H9 (cell line): ENCODE measurements at regions not wholly inside any gene's neighbourhood (a gene's known extent, or its start where the extent isn't known, plus 50 kb on each side); places are given as distances from the start of the nearest gene placed in this dataset.

ENCODE experiments used
- DNase-seq: peaks from one replicate; pipeline ENCODE4 v3.0.0-alpha.2; 2017
- H2AFZ ChIP-seq: one replicate; pipeline ENCODE4 v1.6.1; 2013; ENCODE audit warnings: mild to moderate bottlenecking, low read length, control low read depth, moderate library complexity
- H2AK5ac ChIP-seq: 2 replicates; pipeline ENCODE4 v1.6.1; 2013; ENCODE audit warnings: low read length, control low read depth, mixed read lengths; ENCODE audit not compliant: insufficient read length
- H2BK120ac ChIP-seq: one replicate; pipeline ENCODE4 v1.6.1; 2013; ENCODE audit warnings: low read depth, mild to moderate bottlenecking, low read length, control low read depth, inconsistent platforms; ENCODE audit not compliant: poor library complexity, severe bottlenecking
- H2BK12ac ChIP-seq: 2 replicates; pipeline ENCODE4 v1.6.1; 2013; ENCODE audit warnings: low read length, control low read depth, mixed read lengths, low read depth; ENCODE audit not compliant: insufficient read length
- H2BK15ac ChIP-seq: 2 replicates; pipeline ENCODE4 v1.6.1; 2013; ENCODE audit warnings: low read depth, low read length, control low read depth
- H2BK20ac ChIP-seq: one replicate; pipeline ENCODE4 v1.6.1; 2013; ENCODE audit warnings: low read depth, mild to moderate bottlenecking, low read length, control low read depth, inconsistent platforms; ENCODE audit not compliant: poor library complexity, severe bottlenecking
- H2BK5ac ChIP-seq: 2 replicates; pipeline ENCODE4 v1.6.1; 2013; ENCODE audit warnings: low read length, control low read depth, mixed read lengths; ENCODE audit not compliant: insufficient read length
- H3K14ac ChIP-seq: 2 replicates; pipeline ENCODE4 v1.6.1; 2013; ENCODE audit warnings: low read length, control low read depth; ENCODE audit not compliant: insufficient read depth
- H3K18ac ChIP-seq: 2 replicates; pipeline ENCODE4 v1.6.1; 2013; ENCODE audit warnings: low read depth, mild to moderate bottlenecking, mixed read lengths, low read length, control low read depth; ENCODE audit not compliant: insufficient read length
- H3K23ac ChIP-seq: 2 replicates; pipeline ENCODE4 v1.6.1; 2013; ENCODE audit warnings: low read length, control low read depth, mixed read lengths, low read depth; ENCODE audit not compliant: insufficient read length
- H3K23me2 ChIP-seq: 2 replicates; pipeline ENCODE4 v1.6.1; 2013; ENCODE audit warnings: low read depth, mild to moderate bottlenecking, mixed read lengths, low read length, control low read depth; ENCODE audit not compliant: insufficient read length, poor library complexity, severe bottlenecking
- H3K27ac ChIP-seq: 2 replicates; pipeline ENCODE4 v1.5.1; 2013; ENCODE audit warnings: low read length, control low read depth, mixed read lengths, low read depth; ENCODE audit not compliant: insufficient read length
- H3K27me3 ChIP-seq: 2 replicates; pipeline ENCODE4 v1.6.1; 2013; ENCODE audit warnings: low read length, control low read depth, inconsistent platforms; ENCODE audit not compliant: insufficient read depth
- H3K4ac ChIP-seq: 2 replicates; pipeline ENCODE4 v1.6.1; 2013; ENCODE audit warnings: low read depth, mild to moderate bottlenecking, control low read depth, inconsistent platforms, low read length, moderate library complexity
- H3K4me1 ChIP-seq: 2 replicates; pipeline ENCODE4 v1.6.1; 2013; ENCODE audit warnings: low read length, control low read depth, inconsistent platforms; ENCODE audit not compliant: insufficient read depth
- H3K4me2 ChIP-seq: 2 replicates; pipeline ENCODE4 v1.6.1; 2013; ENCODE audit warnings: low read length, control low read depth, mixed read lengths; ENCODE audit not compliant: insufficient read length, insufficient read depth
- H3K56ac ChIP-seq: 2 replicates; pipeline ENCODE4 v1.6.1; 2013; ENCODE audit warnings: low read depth, mild to moderate bottlenecking, mixed read lengths, low read length, control low read depth; ENCODE audit not compliant: insufficient read length
- H3K79me1 ChIP-seq: 2 replicates; pipeline ENCODE4 v1.6.1; 2013; ENCODE audit warnings: low read depth, mild to moderate bottlenecking, moderate library complexity, low read length, control low read depth, inconsistent platforms; ENCODE audit not compliant: insufficient read depth, poor library complexity, severe bottlenecking
- H3K79me2 ChIP-seq: 2 replicates; pipeline ENCODE4 v1.6.1; 2013; ENCODE audit warnings: low read length, control low read depth, inconsistent platforms; ENCODE audit not compliant: insufficient read depth
- H3K9ac ChIP-seq: 2 replicates; pipeline ENCODE4 v1.6.1; 2013; ENCODE audit warnings: low read length, control low read depth, mixed read lengths; ENCODE audit not compliant: insufficient read length; ENCODE audit errors: extremely low read depth
- H3K9me3 ChIP-seq: one replicate; pipeline ENCODE4 v1.6.1; 2013; ENCODE audit warnings: low read depth, low read length, inconsistent platforms; ENCODE audit not compliant: control insufficient read depth
- H3T11ph ChIP-seq: one replicate; pipeline ENCODE4 v1.6.1; 2013; ENCODE audit warnings: mild to moderate bottlenecking, low read length, control low read depth, inconsistent platforms
- H4K20me1 ChIP-seq: one replicate; pipeline ENCODE4 v1.6.1; 2013; ENCODE audit not compliant: control insufficient read depth, insufficient read length, insufficient read depth
- H4K5ac ChIP-seq: 2 replicates; pipeline ENCODE4 v1.6.1; 2013; ENCODE audit warnings: low read depth, mild to moderate bottlenecking, mixed read lengths, low read length, control low read depth; ENCODE audit not compliant: insufficient read length
- H4K8ac ChIP-seq: replicated peaks from 2 replicates; pipeline ENCODE4 v1.6.1; 2013; ENCODE audit warnings: low read length, control low read depth, mixed read lengths, low read depth; ENCODE audit not compliant: insufficient read length
- H4K91ac ChIP-seq: 2 replicates; pipeline ENCODE4 v1.6.1; 2013; ENCODE audit warnings: low read depth, mild to moderate bottlenecking, moderate library complexity, mixed read lengths, low read length, control low read depth; ENCODE audit not compliant: insufficient read length
- H3K27ac Mint-ChIP-seq, 3 experiments: 2 replicates in 2 of 3; 3 replicates in 1 of 3; pipeline ENCODE4 v1.8.0; 2020 to 2021; ENCODE audit warnings: mixed read lengths in 3 of 3, mild to moderate bottlenecking in 1 of 3, moderate library complexity in 1 of 3
- H3K27me3 Mint-ChIP-seq: 2 replicates; pipeline ENCODE4 v1.8.0; 2021; ENCODE audit warnings: low read depth, mild to moderate bottlenecking, moderate library complexity, mixed read lengths
- H3K36me3 Mint-ChIP-seq, 3 experiments: 2 replicates in 2 of 3; 3 replicates in 1 of 3; pipeline ENCODE4 v1.8.0; 2020 to 2021; ENCODE audit warnings: low read depth in 3 of 3, mixed read lengths in 3 of 3; ENCODE audit not compliant: insufficient read depth in 1 of 3
- H3K4me1 Mint-ChIP-seq, 2 experiments: 2 replicates each; pipeline ENCODE4 v1.8.0; 2020; ENCODE audit warnings: mixed read lengths in 2 of 2
- H3K4me3 Mint-ChIP-seq, 2 experiments: 2 replicates in 1 of 2; 3 replicates in 1 of 2; pipeline ENCODE4 v1.8.0; 2020 to 2021; ENCODE audit warnings: mild to moderate bottlenecking in 2 of 2, mixed read lengths in 2 of 2, moderate library complexity in 1 of 2
- H3K9me3 Mint-ChIP-seq, 2 experiments: 2 replicates in 1 of 2; 3 replicates in 1 of 2; pipeline ENCODE4 v1.8.0; 2020; ENCODE audit warnings: mild to moderate bottlenecking in 2 of 2, mixed read lengths in 2 of 2, moderate library complexity in 1 of 2
- WGBS: extraction: QIAGEN DNeasy Blood & Tissue Kit; methylation state at CpG from one replicate; pipeline ENCODE4 v1.1.7; 2013; ENCODE audit warnings: missing lambda C conversion rate, low lambda C conversion rate, mixed read lengths; ENCODE audit not compliant: insufficient read length; ENCODE audit errors: extremely low coverage; 5-methylcytosine and 5-hydroxymethylcytosine counted together
- TF ChIP-seq, protein P1 (sequence below): fragments of 200-600 bp; sonication (generic); conservative IDR thresholded peaks from 3 replicates; pipeline ENCODE4 v1.8.0; 2021; ENCODE audit warnings: antibody characterized with exemption, mild to moderate bottlenecking

DNA sequence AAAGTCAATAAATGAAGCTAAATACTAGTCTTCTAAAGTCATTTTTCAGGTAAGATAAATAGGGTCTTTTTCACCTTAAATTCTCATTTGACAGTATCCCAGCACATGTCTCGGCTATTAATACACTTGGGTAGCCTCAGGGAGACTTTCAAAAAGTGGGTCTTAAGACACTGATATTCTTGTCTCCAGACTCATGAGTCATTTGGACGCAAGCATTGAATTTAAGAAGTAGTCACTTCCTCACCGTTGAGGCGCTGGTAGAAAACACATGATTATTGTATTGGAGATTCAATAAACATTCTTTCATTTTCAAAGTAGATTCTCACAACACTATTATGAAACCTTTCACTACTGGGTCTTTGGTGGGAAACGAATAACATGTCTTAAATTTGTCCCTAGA lies 108.9 kb upstream of the SP8 start:
- H3K9ac ChIP-seq, result no peak overlapping the region
- H2BK15ac ChIP-seq, result no peak overlapping the region
- H3K4me2 ChIP-seq, result no peak overlapping the region
- H4K8ac ChIP-seq, result no peak overlapping the region
- H2AK5ac ChIP-seq, result no peak overlapping the region
- H2BK120ac ChIP-seq, result no peak overlapping the region
- no peak overlapping the region for H4K5ac ChIP-seq
- H3K23ac ChIP-seq, result no peak overlapping the region
- no CpG with 5 or more reads among the region's 5 CpGs for WGBS
- H2BK5ac ChIP-seq, result no peak overlapping the region
- H3K14ac ChIP-seq, result no peak overlapping the region
- H3K4me3 Mint-ChIP-seq, result no peak overlapping the region
- H3K4me1 ChIP-seq, result no peaks in the 10 kb centered on the region
- H2AFZ ChIP-seq, result no peak overlapping the region
- no peak overlapping the region for H2BK20ac ChIP-seq
- H3K9me3 Mint-ChIP-seq, result no peaks in the 10 kb centered on the region
- no peak overlapping the region for H3K27ac ChIP-seq
- no peaks in the 10 kb centered on the region for H4K20me1 ChIP-seq
- H3K18ac ChIP-seq, result no peak overlapping the region
- H3K4ac ChIP-seq, result no peak overlapping the region
- DNase-seq, result no peak
- no peaks in the 10 kb centered on the region for H3K27me3 Mint-ChIP-seq
- no peaks in the 10 kb centered on the region for H3K27me3 ChIP-seq
- no peak overlapping the region for H3K56ac ChIP-seq
- no peak overlapping the region for H4K91ac ChIP-seq
- TF ChIP-seq, protein P1, sequence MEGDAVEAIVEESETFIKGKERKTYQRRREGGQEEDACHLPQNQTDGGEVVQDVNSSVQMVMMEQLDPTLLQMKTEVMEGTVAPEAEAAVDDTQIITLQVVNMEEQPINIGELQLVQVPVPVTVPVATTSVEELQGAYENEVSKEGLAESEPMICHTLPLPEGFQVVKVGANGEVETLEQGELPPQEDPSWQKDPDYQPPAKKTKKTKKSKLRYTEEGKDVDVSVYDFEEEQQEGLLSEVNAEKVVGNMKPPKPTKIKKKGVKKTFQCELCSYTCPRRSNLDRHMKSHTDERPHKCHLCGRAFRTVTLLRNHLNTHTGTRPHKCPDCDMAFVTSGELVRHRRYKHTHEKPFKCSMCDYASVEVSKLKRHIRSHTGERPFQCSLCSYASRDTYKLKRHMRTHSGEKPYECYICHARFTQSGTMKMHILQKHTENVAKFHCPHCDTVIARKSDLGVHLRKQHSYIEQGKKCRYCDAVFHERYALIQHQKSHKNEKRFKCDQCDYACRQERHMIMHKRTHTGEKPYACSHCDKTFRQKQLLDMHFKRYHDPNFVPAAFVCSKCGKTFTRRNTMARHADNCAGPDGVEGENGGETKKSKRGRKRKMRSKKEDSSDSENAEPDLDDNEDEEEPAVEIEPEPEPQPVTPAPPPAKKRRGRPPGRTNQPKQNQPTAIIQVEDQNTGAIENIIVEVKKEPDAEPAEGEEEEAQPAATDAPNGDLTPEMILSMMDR, result no peak
- H3K4me1 Mint-ChIP-seq, result peaks cover 7 to 8% of the 10 kb centered on the region in 2 experiments
- no peaks in the 10 kb centered on the region for H3K36me3 Mint-ChIP-seq
- no peak overlapping the region for H3K27ac Mint-ChIP-seq
- no peaks in the 10 kb centered on the region for H3K9me3 ChIP-seq
- H3T11ph ChIP-seq, result no peak overlapping the region
- no peaks in the 10 kb centered on the region for H3K79me1 ChIP-seq
- no peaks in the 10 kb centered on the region for H3K23me2 ChIP-seq
- no peaks in the 10 kb centered on the region for H3K79me2 ChIP-seq
- H2BK12ac ChIP-seq, result no peak overlapping the region
